ENCODE measurements at regions not wholly inside any gene's neighbourhood (a gene's known extent, or its start where the extent isn't known, plus 50 kb on each side); places are given as distances from the start of the nearest gene placed in this dataset.

- H3K4me3 ChIP-seq: no peak overlapping the region
- intact Hi-C loops (cut with DNase I): no loop called here
- no peak for TF ChIP-seq POLR2AphosphoS5 (IDR thresholded peaks at IDR 0.05; ENCODE audit: insufficient read depth in 1 of 2, low read depth in 1 of 2)
- TF ChIP-seq, protein P1, sequence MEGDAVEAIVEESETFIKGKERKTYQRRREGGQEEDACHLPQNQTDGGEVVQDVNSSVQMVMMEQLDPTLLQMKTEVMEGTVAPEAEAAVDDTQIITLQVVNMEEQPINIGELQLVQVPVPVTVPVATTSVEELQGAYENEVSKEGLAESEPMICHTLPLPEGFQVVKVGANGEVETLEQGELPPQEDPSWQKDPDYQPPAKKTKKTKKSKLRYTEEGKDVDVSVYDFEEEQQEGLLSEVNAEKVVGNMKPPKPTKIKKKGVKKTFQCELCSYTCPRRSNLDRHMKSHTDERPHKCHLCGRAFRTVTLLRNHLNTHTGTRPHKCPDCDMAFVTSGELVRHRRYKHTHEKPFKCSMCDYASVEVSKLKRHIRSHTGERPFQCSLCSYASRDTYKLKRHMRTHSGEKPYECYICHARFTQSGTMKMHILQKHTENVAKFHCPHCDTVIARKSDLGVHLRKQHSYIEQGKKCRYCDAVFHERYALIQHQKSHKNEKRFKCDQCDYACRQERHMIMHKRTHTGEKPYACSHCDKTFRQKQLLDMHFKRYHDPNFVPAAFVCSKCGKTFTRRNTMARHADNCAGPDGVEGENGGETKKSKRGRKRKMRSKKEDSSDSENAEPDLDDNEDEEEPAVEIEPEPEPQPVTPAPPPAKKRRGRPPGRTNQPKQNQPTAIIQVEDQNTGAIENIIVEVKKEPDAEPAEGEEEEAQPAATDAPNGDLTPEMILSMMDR (IDR thresholded peaks at IDR 0.05): no peak
- no peak for TF ChIP-seq POLR2A (IDR thresholded peaks at IDR 0.05)
- no peak for DNase-seq (ENCODE audit: extremely low spot score in 2 of 2)
- peaks cover 4% of the 10 kb centered on the region for H3K4me1 ChIP-seq
- no peaks in the 10 kb centered on the region for H3K27me3 ChIP-seq
- H3K9me3 ChIP-seq: no peaks in the 10 kb centered on the region
- H3K36me3 ChIP-seq: no peaks in the 10 kb centered on the region
- no peak overlapping the region for H3K27ac ChIP-seq
Measured at GRCh38 chr2:64825831-64826491, 163.2 kb upstream of the SLC1A4 start.

DNA sequence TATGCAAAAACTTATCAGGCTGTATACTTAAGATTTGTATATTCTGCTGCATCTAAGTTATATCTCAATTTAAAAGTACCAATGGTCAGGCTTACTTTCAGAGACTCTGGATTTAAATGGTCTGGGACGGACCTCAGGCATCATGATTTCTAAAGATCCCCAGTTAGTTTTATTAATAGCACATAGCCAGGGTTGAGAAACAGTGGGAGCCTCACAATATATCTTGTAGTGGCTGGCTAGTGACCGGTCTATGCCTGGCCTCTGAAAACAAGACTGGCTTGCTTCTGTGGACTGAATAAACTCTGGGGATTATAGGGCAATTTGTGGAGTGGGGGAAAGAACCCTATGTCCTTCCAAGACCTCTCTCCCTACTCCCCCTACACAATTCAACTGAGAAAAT is 162.5 kb upstream of the SLC1A4 start:
- TF ChIP-seq POLR2A (IDR thresholded peaks at IDR 0.05): no peak
- TF ChIP-seq, protein P1 (IDR thresholded peaks at IDR 0.05): no peak
- no peak for TF ChIP-seq POLR2AphosphoS5 (IDR thresholded peaks at IDR 0.05; ENCODE audit: insufficient read depth in 1 of 2, low read depth in 1 of 2)
- no peaks in the 10 kb centered on the region for H3K27me3 ChIP-seq
- DNase-seq (ENCODE audit: extremely low spot score in 2 of 2): no peak
- H3K4me3 ChIP-seq: no peak overlapping the region
- H3K27ac ChIP-seq: no peak overlapping the region
- intact Hi-C loops (cut with DNase I): no loop called here
- no peaks in the 10 kb centered on the region for H3K9me3 ChIP-seq
- no peaks in the 10 kb centered on the region for H3K36me3 ChIP-seq
- H3K4me1 ChIP-seq: peaks cover 11% of the 10 kb centered on the region

- H3K4me1 ChIP-seq: peaks cover 14% of the 10 kb centered on the region
- intact Hi-C loops (cut with DNase I): no loop called here
- no peak for DNase-seq (ENCODE audit: extremely low spot score in 2 of 2)
Measured at GRCh38 chr2:64828261-64828660, 160.9 kb upstream of the SLC1A4 start.

GRCh38 chr2:64829525-64829924 is 159.7 kb upstream of the SLC1A4 start:
- H3K27me3 ChIP-seq: no peaks in the 10 kb centered on the region
- H3K4me1 ChIP-seq: peaks cover 14% of the 10 kb centered on the region
- H3K36me3 ChIP-seq: no peaks in the 10 kb centered on the region
- no peaks in the 10 kb centered on the region for H3K9me3 ChIP-seq
- intact Hi-C loops (cut with DNase I): no loop called here
- DNase-seq (ENCODE audit: extremely low spot score in 2 of 2): no peak
- no peak overlapping the region for H3K4me3 ChIP-seq
- H3K27ac ChIP-seq: no peak overlapping the region
- TF ChIP-seq POLR2A (IDR thresholded peaks at IDR 0.05) (no peak), POLR2AphosphoS5 (IDR thresholded peaks at IDR 0.05; ENCODE audit: insufficient read depth in 1 of 2, low read depth in 1 of 2) (no peak)
- TF ChIP-seq, protein P1 (IDR thresholded peaks at IDR 0.05): no peak

More at GRCh38 chr2:64828261-64828660, 160.9 kb upstream of the SLC1A4 start:
- Histone ChIP-seq H3K4me3 (no peak overlapping the region), H3K36me3 (no peaks in the 10 kb centered on the region), H3K27me3 (no peaks in the 10 kb centered on the region), H3K27ac (no peak overlapping the region), H3K9me3 (no peaks in the 10 kb centered on the region)
- TF ChIP-seq, protein P1 (IDR thresholded peaks at IDR 0.05): no peak
- TF ChIP-seq POLR2A (IDR thresholded peaks at IDR 0.05): no peak
- TF ChIP-seq POLR2AphosphoS5 (IDR thresholded peaks at IDR 0.05; ENCODE audit: insufficient read depth in 1 of 2, low read depth in 1 of 2): no peak
